ENCODE measurements at regions not wholly inside any gene's neighbourhood (a gene's known extent, or its start where the extent isn't known, plus 50 kb on each side); places are given as distances from the start of the nearest gene placed in this dataset.

GRCh38 chr5:39986614-39987013 is 561.8 kb upstream of the DAB2 start:
- no peak for TF ChIP-seq SUZ12 (IDR thresholded peaks at IDR 0.05)
- no peak for TF ChIP-seq TARDBP (IDR thresholded peaks at IDR 0.05)
- TF ChIP-seq FOXM1 (IDR thresholded peaks at IDR 0.05; ENCODE audit: borderline replicate concordance): no peak
- TF ChIP-seq CTBP1 (IDR thresholded peaks at IDR 0.05; ENCODE audit: borderline replicate concordance): no peak
- no peak for TF ChIP-seq FOXK2 (IDR thresholded peaks at IDR 0.05)
- no peak for TF ChIP-seq NFRKB (IDR thresholded peaks at IDR 0.05)
